ENCODE measurements at regions not wholly inside any gene's neighbourhood (a gene's known extent, or its start where the extent isn't known, plus 50 kb on each side); places are given as distances from the start of the nearest gene placed in this dataset.
"Not testable (repeated sequence)": the region's sequence is repeated elsewhere in the genome, so short reads cannot be mapped to it uniquely, and the experiment has no call there.

GRCh38 chr21:14830307-14830706, 234.5 kb downstream of the NRIP1 start:
- no peak for DNase-seq (ENCODE audit: low read depth in 4 of 4, low spot score in 3 of 4)

GRCh38 chr21:14829685-14830084, 235.1 kb downstream of the NRIP1 start:
- DNase-seq (ENCODE audit: low read depth in 4 of 4, low spot score in 3 of 4), result no peak

GRCh38 chr21:14827468-14827867, 237.3 kb downstream of the NRIP1 start:
- no peak for DNase-seq (ENCODE audit: low read depth in 4 of 4, low spot score in 3 of 4)

- DNase-seq (ENCODE audit: low read depth in 4 of 4, low spot score in 3 of 4), result no peak
These were observed 238.2 kb downstream of the NRIP1 start for GRCh38 chr21:14826630-14827029.

GRCh38 chr21:14825514-14825974, 239.3 kb downstream of the NRIP1 start:
- DNase-seq (ENCODE audit: low read depth in 4 of 4, low spot score in 3 of 4), result no peak

- DNase-seq (ENCODE audit: low read depth in 4 of 4, low spot score in 3 of 4), result no peak
These were observed 240.7 kb downstream of the NRIP1 start for GRCh38 chr21:14824126-14824525.

GRCh38 chr21:14817311-14817710, 247.5 kb downstream of the NRIP1 start:
- no peak for DNase-seq (ENCODE audit: low read depth in 4 of 4, low spot score in 3 of 4)

GRCh38 chr21:14814991-14815390, 249.8 kb downstream of the NRIP1 start:
- DNase-seq (ENCODE audit: low read depth in 4 of 4, low spot score in 3 of 4), result no peak

- DNase-seq (ENCODE audit: low read depth in 4 of 4, low spot score in 3 of 4), result no peak
These were observed 250.5 kb downstream of the NRIP1 start for GRCh38 chr21:14814282-14814681.

GRCh38 chr21:14804170-14804569, 258.1 kb upstream of the SAMSN1 start:
- not testable (repeated sequence) for DNase-seq (ENCODE audit: low read depth in 4 of 4, low spot score in 3 of 4)

- DNase-seq (ENCODE audit: low read depth in 4 of 4, low spot score in 3 of 4), result no peak
These were observed 251.4 kb upstream of the SAMSN1 start for GRCh38 chr21:14797543-14797942.

GRCh38 chr21:14787312-14787711, 241.2 kb upstream of the SAMSN1 start:
- no peak for DNase-seq (ENCODE audit: low read depth in 4 of 4, low spot score in 3 of 4)

GRCh38 chr21:14785679-14786078, 239.6 kb upstream of the SAMSN1 start:
- DNase-seq (ENCODE audit: low read depth in 4 of 4, low spot score in 3 of 4), result no peak

- peak in 1 of 4 donors; percentile 7 for DNase-seq (ENCODE audit: low read depth in 4 of 4, low spot score in 3 of 4)
These were observed 227.7 kb upstream of the SAMSN1 start for GRCh38 chr21:14773777-14774345.

- no peak for DNase-seq (ENCODE audit: low read depth in 4 of 4, low spot score in 3 of 4)
These were observed 225.5 kb upstream of the SAMSN1 start for GRCh38 chr21:14771593-14771992.

GRCh38 chr21:14768042-14768441, 221.9 kb upstream of the SAMSN1 start:
- no peak for DNase-seq (ENCODE audit: low read depth in 4 of 4, low spot score in 3 of 4)

- no peak for DNase-seq (ENCODE audit: low read depth in 4 of 4, low spot score in 3 of 4)
These were observed 221.2 kb upstream of the SAMSN1 start for GRCh38 chr21:14767192-14767852.

GRCh38 chr21:14766241-14766640, 220.1 kb upstream of the SAMSN1 start:
- no peak for DNase-seq (ENCODE audit: low read depth in 4 of 4, low spot score in 3 of 4)

- DNase-seq (ENCODE audit: low read depth in 4 of 4, low spot score in 3 of 4), result no peak
These were observed 217.6 kb upstream of the SAMSN1 start for GRCh38 chr21:14763695-14764064.

GRCh38 chr21:14762734-14763694, 216.9 kb upstream of the SAMSN1 start:
- no peak for DNase-seq (ENCODE audit: low read depth in 4 of 4, low spot score in 3 of 4)

- DNase-seq (ENCODE audit: low read depth in 4 of 4, low spot score in 3 of 4), result no peak
These were observed 216.2 kb upstream of the SAMSN1 start for GRCh38 chr21:14762327-14762726.
